HG03469 (cell line): ENCODE measurements at regions not wholly inside any gene's neighbourhood (a gene's known extent, or its start where the extent isn't known, plus 50 kb on each side); places are given as distances from the start of the nearest gene placed in this dataset.

Experiments
- ATAC-seq: cut with Tn5 transposase; IDR thresholded peaks from one replicate; pipeline ENCODE4 v1.9.1; 2021; ENCODE audit warnings: mild to moderate bottlenecking, moderate library complexity, moderate number of reproducible peaks; ENCODE audit not compliant: unreplicated experiment

GRCh38 chr17:79506150-79506870 is 104.5 kb downstream of the RBFOX3 start:
- no peak for ATAC-seq

GRCh38 chr17:79505199-79505598 is 105.7 kb downstream of the RBFOX3 start:
- ATAC-seq: no peak

- ATAC-seq: no peak
Measured at GRCh38 chr17:79504181-79504605, 106.7 kb downstream of the RBFOX3 start.

GRCh38 chr17:79503126-79503839 is 107.6 kb downstream of the RBFOX3 start:
- ATAC-seq: no peak

GRCh38 chr17:79501910-79502309 is 108.9 kb downstream of the RBFOX3 start:
- ATAC-seq: no peak

- no peak for ATAC-seq
Measured at GRCh38 chr17:79500745-79501618, 109.9 kb downstream of the RBFOX3 start.

- no peak for ATAC-seq
Measured at GRCh38 chr17:79498854-79499253, 112.0 kb downstream of the RBFOX3 start.

- ATAC-seq: no peak
Measured at GRCh38 chr17:79497777-79498348, 113.0 kb downstream of the RBFOX3 start.

- no peak for ATAC-seq
Measured at GRCh38 chr17:79496422-79497005, 114.3 kb downstream of the RBFOX3 start.

- ATAC-seq: no peak
Measured at GRCh38 chr17:79495665-79496064, 115.2 kb downstream of the RBFOX3 start.

- no peak for ATAC-seq
Measured at GRCh38 chr17:79491006-79491405, 119.8 kb downstream of the RBFOX3 start.

GRCh38 chr17:79490530-79490929 is 120.3 kb downstream of the RBFOX3 start:
- ATAC-seq: no peak

- no peak for ATAC-seq
Measured at GRCh38 chr17:79487149-79487548, 123.7 kb downstream of the RBFOX3 start.

- ATAC-seq: no peak
Measured at GRCh38 chr17:79485991-79486390, 124.9 kb downstream of the RBFOX3 start.

- no peak for ATAC-seq
Measured at GRCh38 chr17:79485419-79485985, 125.3 kb downstream of the RBFOX3 start.

- no peak for ATAC-seq
Measured at GRCh38 chr17:79484600-79485418, 126.0 kb downstream of the RBFOX3 start.

- no peak for ATAC-seq
Measured at GRCh38 chr17:79483842-79484241, 127.0 kb downstream of the RBFOX3 start.

GRCh38 chr17:79482727-79483521 is 127.9 kb downstream of the RBFOX3 start:
- ATAC-seq: no peak

- no peak for ATAC-seq
Measured at GRCh38 chr17:79479876-79480275, 131.0 kb downstream of the RBFOX3 start.
